ENCODE measurements at regions not wholly inside any gene's neighbourhood (a gene's known extent, or its start where the extent isn't known, plus 50 kb on each side); places are given as distances from the start of the nearest gene placed in this dataset.
"Not testable (repeated sequence)": the region's sequence is repeated elsewhere in the genome, so short reads cannot be mapped to it uniquely, and the experiment has no call there.

DNA sequence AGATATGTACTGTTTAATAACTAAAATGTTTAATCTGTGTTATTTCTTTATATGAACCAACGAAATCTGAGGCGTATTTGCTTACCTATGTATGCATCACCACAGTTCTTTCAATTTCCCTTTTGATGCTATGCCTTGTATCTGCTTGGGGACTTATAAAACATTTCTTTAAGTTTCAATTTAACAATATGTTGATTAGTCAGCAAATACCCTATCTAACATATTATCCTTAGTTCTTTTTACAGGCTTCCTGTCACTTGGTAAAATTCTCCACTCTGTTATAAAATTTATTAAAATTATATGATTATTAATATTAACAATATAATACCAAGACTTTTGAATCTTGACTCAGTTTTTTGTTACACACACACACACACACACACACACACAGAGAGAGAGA is 174.3 kb downstream of the CPS1 start:
- no peak for DNase-seq (ENCODE audit: low read depth in 2 of 2)

DNA sequence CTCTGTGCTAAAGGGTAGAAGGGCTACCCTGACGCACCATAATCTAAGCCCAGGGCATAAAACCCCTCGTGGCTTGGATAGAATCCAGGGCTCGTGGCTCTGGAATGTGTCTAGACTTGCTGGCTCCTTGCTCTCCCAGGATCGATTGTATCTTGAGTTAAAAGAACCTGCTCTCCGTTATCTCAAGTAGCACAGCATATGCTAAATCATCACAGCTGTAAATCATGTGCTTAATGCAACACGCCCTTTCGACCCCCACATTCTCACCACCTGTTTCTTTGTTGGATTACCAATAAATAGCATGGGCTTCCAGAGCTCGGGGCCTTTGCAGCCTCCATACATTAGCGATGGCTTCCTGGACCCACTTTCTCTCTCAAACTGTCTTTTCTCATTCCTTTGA is 190.4 kb downstream of the CPS1 start:
- not testable (repeated sequence) for DNase-seq (ENCODE audit: low read depth in 2 of 2)

DNA sequence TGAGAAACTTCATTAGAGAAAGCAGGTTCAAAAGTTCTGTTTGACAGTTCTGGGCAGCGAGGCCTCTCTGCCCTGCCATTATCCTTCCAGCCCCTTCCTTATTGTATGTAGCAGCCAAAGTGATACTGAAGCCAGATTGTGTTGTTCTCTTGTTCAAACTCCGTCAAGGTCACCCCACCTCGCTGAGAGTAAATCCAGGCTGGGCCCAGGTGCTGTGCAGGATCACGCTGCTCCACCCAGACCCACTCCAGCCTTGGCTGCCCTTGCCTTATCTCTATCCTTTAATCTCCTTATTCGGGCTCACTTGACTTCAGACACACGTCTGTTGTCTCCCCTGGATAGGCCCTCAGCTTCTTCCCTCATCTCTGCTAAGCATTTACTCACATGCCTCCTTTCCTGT is 196.1 kb downstream of the CPS1 start:
- DNase-seq (ENCODE audit: low read depth in 2 of 2), result no peak

DNA sequence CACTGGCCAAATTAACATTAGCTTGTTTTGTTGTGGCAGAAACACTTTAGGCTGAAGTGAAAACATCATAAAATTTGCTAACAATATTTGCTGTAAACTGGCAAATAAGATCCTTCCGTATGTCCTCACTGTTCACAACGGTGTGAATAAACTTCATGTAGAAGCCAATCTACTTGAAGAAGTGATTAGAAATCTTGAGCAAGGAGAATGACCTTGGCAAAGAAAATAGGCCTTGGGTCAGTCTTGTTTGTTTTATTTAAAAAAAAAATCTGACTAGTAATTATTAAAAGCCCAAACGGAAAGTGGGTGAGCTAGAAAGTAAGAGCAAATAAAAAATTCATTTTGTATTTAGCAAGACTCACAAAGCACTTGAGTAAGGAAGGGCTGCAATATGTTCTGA is 197.0 kb downstream of the CPS1 start:
- no peak for DNase-seq (ENCODE audit: low read depth in 2 of 2)

DNA sequence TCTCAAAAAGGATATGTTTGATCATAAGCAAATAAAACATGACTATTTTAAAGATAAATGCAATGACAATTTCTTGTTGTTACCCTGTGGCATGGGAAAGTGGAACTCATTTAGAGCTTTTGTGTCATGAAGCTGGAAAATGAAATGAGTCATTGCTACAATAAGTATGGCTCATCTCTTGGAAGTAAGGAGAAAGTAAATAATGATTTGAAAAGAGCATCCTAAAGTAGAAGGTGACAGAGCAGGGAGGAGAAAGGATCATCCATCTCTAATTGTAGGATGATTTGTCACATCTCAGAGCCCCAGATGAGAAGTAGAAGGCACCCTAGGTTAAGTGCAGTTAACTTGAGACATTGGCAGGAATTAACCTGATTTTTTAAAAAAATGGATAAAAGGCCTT is 200.5 kb downstream of the CPS1 start:
- no peak for DNase-seq (ENCODE audit: low read depth in 2 of 2)

DNA sequence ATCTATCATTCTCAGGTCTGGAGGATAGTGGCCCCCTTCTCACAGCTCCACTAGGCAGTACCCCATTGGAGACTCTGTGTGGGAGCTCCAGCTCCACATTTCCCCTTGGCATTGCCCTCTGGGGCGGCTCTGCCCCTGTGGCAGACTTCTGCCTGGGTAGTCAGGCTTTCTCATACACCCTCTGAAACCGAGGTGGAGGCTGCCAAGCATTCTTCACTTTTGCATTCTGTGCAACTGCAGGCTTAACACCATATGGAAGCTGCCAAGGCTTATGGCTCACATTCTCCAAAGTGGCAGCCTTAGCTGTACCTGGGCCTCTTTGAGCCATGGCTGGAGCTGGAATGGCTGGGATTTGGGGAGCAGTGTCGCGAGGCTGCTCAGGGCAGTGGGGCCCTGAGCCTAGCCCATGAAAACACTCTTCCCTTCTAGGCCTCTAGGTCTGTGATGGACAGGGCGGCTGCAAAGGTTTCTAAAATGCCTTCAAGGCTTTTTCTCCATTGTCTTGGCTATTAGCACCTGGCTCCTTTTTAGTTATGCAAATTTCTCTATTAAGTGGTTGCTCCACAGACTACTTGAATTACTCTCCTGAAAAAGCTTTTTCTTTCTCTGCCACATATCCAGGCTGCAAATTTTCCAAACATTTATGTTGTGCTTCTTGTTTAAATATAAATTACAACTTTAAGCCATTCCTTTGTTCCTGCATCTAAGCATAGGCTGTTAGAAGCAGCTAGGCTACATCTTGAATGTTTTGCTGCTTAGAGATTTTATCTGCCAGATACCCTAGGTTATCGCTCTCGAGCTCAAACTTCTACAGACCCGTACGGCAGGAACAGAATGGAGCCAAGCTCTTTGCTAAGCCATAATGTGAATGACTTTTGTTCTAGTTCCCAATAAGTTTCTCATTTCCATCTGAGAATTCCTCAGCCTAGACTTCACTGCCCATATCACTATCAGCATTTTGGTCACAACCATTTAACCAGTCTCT is 206.5 kb downstream of the CPS1 start:
- DNase-seq (ENCODE audit: low read depth in 2 of 2), result no peak

DNA sequence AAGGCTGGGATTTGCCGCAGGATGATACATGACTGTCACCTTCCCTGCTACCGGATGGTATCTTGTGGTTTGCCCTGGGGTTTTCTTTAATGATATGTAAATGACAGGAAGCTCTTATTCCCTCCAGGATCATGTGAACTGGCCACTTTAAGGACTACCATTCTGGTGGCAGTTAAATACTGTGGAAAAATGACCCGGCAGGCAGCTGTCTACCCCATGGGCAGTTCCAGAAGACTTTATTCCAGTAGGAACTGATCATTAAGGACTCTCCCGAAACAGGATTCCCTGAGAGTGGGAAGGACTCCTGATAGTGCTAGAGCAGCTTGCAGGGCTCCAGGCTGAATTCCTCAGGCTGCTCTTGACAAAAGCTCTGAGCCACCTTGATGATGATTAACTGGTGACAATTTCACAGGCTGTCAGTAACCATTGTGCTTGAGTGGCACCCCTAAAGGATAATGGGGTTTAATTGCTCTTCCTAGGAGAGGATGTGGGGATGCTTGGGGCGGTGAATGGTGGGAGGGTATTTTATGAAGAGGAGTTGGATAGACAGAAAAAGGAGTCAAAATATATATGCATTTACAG is 212.0 kb downstream of the CPS1 start:
- DNase-seq (ENCODE audit: low read depth in 2 of 2), result no peak

DNA sequence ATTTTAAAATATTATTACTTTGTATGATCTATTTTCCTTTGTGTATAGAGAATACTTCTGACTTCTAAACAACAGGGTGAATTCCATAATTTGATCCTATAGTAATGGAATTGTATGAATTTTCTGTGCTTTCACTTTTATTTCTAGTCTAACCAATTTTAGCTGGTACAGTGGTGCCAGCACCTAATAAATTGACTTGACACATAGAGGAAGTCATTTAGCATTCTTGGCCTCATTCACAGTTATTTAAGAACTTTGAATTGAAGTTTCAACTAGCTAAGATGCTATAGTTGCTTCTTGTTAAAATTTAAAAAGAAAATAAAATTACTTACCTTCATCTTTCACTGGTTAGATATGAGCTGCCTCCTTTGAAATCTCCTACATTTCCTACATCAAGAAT is 220.4 kb downstream of the CPS1 start:
- no peak for DNase-seq (ENCODE audit: low read depth in 2 of 2)

DNA sequence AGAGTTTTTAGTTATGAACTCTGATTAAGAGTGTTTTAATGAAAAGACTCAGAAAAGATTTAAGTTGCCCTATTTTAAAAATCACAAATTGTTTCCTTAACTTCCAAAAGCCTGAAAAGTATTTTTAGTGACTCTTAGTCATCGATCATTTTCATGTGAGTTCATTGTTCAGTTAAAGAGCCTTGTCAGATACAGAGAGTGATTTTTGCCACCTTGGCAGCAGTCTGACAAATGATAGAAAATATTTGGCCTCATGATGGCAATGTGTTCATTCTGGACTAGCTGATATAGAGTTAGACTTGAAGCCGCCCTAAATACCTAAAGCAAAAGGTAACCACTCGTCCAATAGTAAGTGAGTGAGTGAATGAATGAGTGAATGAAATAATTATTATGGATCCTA is 225.8 kb downstream of the CPS1 start:
- DNase-seq (ENCODE audit: low read depth in 2 of 2), result no peak

DNA sequence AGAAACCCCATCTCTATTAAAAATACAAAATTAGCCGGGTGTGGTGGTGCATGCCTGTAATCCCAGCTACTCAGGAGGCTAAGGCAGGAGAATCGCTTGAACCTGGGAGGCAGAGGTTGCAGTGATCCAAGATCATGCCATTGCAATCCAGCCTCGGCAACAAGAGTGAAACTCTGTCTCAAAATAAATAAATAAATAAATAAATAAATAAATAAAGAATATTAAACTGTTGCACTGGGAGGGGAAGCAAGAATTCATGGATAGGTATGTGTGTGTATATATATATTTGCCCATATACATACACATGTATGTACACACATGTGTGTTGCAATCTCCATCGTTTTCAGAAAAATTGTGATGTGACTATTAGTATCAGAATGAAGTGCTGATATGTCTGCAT is 231.4 kb downstream of the CPS1 start:
- not testable (repeated sequence) for DNase-seq (ENCODE audit: low read depth in 2 of 2)

DNA sequence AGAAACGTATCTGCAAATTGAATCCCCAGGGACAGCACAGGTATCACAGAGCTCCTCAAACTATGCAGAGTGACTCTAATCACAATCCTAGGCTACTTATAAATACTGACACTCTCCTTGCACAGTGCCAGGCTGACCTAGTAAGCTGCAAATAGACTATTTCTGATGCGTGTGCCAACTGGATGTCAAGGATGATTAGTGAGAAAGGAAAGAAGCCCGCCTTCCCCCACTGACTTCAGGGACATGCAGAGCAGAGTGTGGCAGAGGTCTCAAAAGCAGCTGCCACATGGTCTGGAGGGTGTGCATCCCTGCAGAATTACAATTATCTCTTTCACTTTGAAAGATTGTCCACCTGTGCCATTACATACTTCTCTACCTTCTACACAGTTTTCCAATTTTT is 235.6 kb downstream of the CPS1 start:
- no peak for DNase-seq (ENCODE audit: low read depth in 2 of 2)

DNA sequence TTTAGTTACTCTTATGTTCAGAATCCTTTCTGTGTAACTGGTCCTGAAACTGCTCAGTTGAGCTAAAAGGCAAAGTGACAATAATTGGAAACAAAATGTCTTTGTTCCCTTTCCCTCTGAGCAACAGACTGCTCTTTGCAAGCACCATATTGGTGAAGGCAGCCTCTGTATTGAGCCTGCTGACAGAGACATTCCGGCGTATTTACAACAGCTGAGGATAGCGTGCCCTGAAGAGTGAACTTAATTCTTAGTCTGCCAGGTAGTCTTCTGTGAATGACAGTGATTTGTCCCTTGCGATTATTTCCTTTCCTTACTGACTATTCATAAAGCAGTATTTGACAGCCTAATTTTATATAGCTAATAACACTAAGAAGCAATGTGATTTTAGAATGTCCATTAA is 239.1 kb downstream of the CPS1 start:
- DNase-seq (ENCODE audit: low read depth in 2 of 2), result no peak

DNA sequence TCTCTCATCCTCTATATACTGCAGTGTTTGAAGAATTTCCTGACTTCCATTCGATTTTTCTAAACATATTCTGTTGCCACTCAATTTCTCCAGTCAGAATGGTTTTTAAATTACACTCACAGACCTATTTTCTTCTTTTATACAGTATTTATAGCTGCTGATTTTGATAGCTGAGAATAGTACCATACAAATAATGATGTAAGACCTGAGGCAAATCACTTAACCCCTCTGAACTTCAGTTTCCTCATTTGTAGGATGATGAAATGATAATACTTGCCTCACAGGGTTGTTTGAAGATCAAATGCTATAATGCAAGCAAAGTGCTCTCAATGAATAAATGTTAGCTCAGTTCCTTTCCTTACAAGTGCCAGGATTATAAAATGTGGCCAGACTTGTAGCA is 241.8 kb downstream of the CPS1 start:
- no peak for DNase-seq (ENCODE audit: low read depth in 2 of 2)

DNA sequence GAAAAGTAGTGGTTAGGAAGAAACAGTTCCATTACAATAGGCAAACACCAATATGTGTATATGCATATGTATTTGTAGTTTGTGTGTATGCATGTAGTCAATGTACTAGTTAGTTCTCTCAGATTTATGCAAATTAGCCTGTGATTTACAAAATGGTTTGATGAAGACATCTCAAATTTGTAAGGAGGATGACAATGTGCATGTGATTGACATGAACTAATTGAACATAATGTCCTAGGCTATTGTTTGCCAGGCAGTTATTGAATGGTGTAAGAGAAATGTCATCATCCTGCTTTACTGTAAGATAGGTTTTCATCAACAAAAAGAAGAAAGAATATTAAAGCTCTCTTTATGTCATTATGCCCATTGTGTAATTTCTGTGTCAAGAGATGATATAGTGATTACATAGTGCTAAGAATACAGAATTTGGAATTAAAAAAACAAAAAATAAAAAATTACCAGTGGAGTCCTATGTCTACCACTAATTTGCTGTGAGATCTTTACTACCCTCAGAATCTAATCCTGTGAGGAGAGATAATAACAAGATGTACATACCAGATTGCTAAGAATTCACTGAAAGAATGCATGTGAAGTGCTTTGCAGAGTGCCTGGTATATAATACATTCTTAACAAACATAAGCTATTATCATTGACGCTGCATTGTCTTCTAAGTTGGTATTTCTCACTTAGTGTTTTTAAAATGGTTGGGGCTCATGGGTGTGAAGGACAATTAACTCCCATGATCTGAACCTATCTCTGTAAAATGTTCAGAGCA is 258.0 kb downstream of the CPS1 start:
- DNase-seq (ENCODE audit: low read depth in 2 of 2), result no peak

DNA sequence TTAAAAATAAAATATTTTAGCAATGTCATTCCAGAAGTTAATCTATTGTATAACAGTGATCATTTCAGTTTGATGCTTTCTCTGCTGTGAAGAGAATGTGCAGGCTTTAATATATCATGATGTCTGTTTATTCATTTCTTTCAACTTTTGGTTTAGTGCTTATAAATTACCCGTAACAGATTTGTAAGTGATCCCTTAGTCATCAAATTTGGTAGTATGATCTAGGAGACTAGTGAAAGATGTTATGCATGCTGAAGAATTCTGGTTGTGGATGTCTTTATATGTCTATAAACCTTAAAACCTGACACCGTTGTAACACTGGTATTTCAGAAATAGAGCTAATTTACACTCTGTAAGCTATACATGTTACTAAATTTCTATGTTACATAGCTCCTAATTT is 260.4 kb downstream of the CPS1 start:
- DNase-seq (ENCODE audit: low read depth in 2 of 2), result no peak

DNA sequence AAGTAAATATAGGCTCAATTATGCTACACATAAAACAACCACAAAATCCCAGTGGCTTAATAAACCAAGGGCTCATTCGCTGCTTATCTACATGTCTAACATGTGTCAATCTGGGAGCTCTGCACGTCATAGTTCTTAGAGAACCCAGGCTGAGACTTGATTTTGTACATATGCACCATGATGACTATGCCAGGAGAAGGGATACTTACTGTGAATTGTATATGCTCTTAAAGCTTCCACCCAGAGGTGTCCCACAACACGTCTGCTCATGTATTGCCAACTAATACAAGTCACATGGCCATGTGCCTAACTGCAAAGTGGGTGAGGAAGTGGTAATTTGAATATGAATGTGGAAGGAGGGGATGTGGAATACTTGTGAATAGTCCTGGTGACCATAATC is 262.1 kb downstream of the CPS1 start:
- no peak for DNase-seq (ENCODE audit: low read depth in 2 of 2)

DNA sequence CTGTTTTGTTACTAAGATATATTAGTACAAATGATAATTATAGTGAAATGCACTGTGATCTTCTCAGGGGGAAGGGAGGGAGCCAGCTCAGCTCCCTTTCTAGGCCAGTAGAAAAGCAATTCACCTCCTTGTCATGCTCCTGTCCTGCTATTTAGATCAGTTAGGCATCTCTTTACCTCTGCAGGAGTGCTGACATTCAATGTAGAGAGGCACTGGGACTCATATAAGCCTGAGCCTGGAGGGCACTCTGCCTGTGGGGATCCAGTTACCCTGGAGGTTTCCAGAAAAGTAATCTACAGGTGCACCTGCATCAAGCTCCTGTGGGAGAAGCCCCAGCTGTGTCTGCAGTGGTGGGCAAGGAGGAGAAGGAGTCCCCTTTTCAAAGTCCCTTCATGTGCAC is 277.0 kb downstream of the CPS1 start:
- no peak for DNase-seq (ENCODE audit: low read depth in 2 of 2)

DNA sequence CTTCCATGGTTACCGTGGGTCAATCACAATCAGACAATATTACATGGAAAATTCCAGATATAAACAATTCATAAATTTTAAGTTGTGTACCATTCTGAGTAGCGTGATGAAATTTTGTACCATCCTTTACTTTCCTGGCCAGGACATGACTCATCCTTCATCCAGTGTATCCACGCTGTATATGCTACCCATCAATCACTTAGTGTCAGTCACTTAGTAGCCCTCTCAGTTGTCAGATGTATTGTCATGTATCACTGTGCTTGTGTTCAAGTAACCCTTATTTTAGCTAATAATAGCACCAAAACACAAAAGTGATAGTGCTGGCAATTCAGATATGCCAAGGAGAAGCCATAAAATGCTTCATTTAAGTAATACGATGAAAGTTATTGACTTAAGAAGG is 282.6 kb downstream of the CPS1 start:
- DNase-seq (ENCODE audit: low read depth in 2 of 2), result no peak

DNA sequence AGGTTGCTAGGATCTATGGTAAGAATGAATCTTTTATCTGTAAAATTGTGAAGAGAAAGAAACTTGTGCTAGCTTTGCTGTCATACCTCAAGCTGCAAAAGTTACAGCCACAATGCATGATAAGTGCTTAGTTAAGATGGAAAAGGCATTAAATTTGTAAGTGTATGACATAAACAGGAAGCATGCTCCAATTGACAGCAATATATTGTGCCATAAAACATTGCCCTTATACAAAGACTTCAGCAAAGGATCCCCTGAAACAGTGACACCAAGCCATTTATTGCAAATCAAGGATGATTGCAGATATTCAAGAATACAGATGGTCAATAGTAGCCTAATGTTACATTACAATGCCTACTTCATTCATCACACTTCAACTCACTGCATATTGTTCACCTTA is 283.1 kb downstream of the CPS1 start:
- DNase-seq (ENCODE audit: low read depth in 2 of 2), result no peak

DNA sequence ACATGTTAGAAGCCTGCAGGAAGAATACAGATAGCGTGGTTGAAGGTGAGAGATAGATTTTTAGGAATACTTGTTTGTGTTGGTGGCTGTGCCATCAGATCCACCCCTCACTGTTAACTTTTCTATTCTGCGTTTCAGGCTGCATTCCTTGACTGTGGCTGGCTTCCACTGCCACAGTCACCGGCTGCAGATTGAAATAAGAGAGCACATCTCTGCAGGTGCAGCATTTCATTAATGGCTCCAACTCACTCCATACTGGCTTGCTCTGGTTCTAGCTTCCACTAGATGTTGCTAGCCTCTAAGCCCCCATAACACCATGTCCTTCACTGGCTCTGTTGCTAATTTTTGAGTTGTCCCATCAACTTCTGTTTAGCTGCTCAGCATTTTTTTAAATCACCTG is 286.5 kb downstream of the CPS1 start:
- no peak for DNase-seq (ENCODE audit: low read depth in 2 of 2)

DNA sequence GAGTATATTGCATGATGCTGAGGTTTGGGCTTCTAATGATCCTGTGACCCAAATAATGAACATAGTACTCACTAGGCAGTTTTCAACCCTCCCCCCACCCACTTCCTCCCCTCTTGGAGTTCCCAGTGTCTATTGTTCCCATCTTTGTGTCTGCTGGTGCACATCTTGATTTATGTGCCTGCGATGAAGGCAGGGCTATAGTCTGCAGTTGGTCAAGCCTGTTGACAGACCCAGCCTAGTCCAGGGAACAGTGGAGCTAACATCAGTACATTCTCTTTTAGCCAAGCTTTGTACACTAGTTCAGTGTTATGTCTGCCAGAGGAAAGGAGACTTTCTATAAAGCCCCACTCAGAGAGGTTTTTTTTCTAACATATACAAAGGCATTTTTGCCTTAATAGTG is 287.6 kb downstream of the CPS1 start:
- no peak for DNase-seq (ENCODE audit: low read depth in 2 of 2)

DNA sequence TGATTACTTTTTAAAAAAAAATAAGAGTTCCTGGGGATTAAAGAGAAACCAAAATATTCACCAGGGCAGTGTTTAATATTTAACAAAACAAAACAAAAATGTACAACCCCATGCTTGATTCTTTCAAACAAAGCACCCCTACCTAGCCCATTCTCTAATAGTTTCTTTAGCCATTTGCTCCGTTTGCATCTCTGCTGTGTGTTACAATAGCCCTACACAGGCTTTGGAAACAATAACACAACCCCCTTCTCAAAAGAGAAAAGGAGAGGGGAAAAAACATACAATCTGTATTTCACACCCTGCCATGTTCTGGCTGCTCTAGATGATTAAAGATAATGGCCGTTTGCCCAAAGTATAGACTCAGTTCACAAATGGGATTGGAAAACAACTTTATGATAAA is 302.9 kb downstream of the CPS1 start:
- DNase-seq (ENCODE audit: low read depth in 2 of 2), result no peak

DNA sequence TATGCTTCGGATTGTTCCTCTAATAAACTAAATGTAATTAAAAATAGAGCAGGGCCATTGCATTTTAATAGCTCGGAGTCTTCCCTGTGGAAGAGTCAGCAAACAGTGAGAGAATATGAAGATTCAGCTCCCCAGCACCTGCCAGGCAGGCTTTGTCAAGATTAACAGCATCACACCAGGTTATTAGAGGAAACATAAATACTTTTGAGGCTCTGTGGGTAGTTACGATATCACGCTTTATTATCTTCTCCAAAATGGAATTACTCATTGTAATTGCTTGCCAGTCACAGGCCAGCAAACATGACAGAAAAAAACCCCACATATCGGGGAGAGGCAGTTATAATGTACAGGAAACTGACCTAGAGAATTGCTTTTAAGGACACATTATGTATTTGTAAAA is 303.9 kb downstream of the CPS1 start:
- no peak for DNase-seq (ENCODE audit: low read depth in 2 of 2)

All from activated CD8-positive, alpha-beta memory T cell treated with anti-CD3 and anti-CD28 coated beads for 4 hours (primary cell).